HCT116 (cell line): ENCODE measurements at regions not wholly inside any gene's neighbourhood (a gene's known extent, or its start where the extent isn't known, plus 50 kb on each side); places are given as distances from the start of the nearest gene placed in this dataset.

Source experiments
- ATAC-seq: fragments of 200-7000 bp; cut with Tn5 transposase; 2 replicates; pipeline ENCODE4 v1.9.1; 2020; ENCODE audit warnings: mild to moderate bottlenecking, moderate library complexity
- BruUV-seq: library from RNA; stranded (reverse); fragments of 400-500 nt; replicated peaks from 2 replicates; lab custom pipeline; 2021; lab: Mats Ljungman, UMichigan
- CTCF ChIA-PET: fragments of 300-600 bp; sonication (Branson Sonifier 250); formaldehyde crosslinking; loops from one replicate; lab custom pipeline; 2021; ENCODE audit warnings: antibody characterized with exemption; lab: Charles Lee
- POLR2A ChIA-PET: fragments of 300-600, 350-600 bp; sonication (Branson Sonifier 250); formaldehyde crosslinking; loops from one replicate; lab custom pipeline; 2021; ENCODE audit warnings: antibody characterized with exemption; lab: Charles Lee
- RAD21 ChIA-PET, 2 experiments: fragments of 300-600 bp; sonication (Branson Sonifier 250); formaldehyde crosslinking; loops; one replicate each; lab custom pipeline; 2023; ENCODE audit warnings: low total read pairs in 2 of 2; ENCODE audit not compliant: uncharacterized antibody in 2 of 2, unreplicated experiment in 2 of 2, low non-redundant PET in 1 of 2; lab: Charles Lee
- DNase-seq: peaks from one replicate; pipeline ENCODE4 v3.0.0-alpha.2; 2010; ENCODE audit warnings: low read depth, low spot score
- H2AFZ ChIP-seq: fragments of 200-600 bp; shearing (Covaris generic), sonication (generic); 2 replicates; pipeline ENCODE4 v1.6.1; 2017; ENCODE audit warnings: low read depth, mixed run types, mixed read lengths, antibody characterized with exemption, low read length; ENCODE audit not compliant: poor library complexity, severe bottlenecking
- H3K27ac ChIP-seq: 2 replicates; pipeline ENCODE4 v1.5.1; 2012; ENCODE audit warnings: low read depth, low read length
- H3K27me3 ChIP-seq: fragments of 200-600 bp; sonication (generic); 2 replicates; pipeline ENCODE4 v1.6.1; 2016; ENCODE audit warnings: mixed run types, low read length, mixed read lengths; ENCODE audit not compliant: insufficient read depth
- H3K36me3 ChIP-seq, 2 experiments: fragments of 200-500 bp in 1 of 2; fragments of 200-600 bp in 1 of 2; sonication (Bioruptor generic) in 1 of 2; sonication (generic) in 1 of 2; 2 replicates each; pipeline versions ENCODE4 v1.5.1 to v1.6.1; 2014 to 2016; ENCODE audit warnings: low read length in 2 of 2, inconsistent platforms in 1 of 2, mixed read lengths in 1 of 2, mixed run types in 1 of 2; ENCODE audit not compliant: insufficient read depth in 2 of 2, control insufficient read depth in 1 of 2
- H3K4me1 ChIP-seq, 2 experiments: fragments of 200-600 bp in 1 of 2; sonication (generic) in 1 of 2; 2 replicates each; pipeline versions ENCODE4 v1.5.1 to v1.6.1; 2012 to 2017; ENCODE audit warnings: low read length in 2 of 2, inconsistent platforms in 1 of 2, mild to moderate bottlenecking in 1 of 2, mixed read lengths in 1 of 2, mixed run types in 1 of 2, moderate library complexity in 1 of 2; ENCODE audit not compliant: insufficient read depth in 2 of 2, control insufficient read depth in 1 of 2
- H3K4me2 ChIP-seq: fragments of 200-600 bp; sonication (generic); 2 replicates; pipeline ENCODE4 v1.6.1; 2017; ENCODE audit warnings: mixed run types, low read length, mixed read lengths
- H3K4me3 ChIP-seq, 2 experiments: fragments of 200-600 bp in 1 of 2; sonication (generic) in 1 of 2; replicated peaks in 1 of 2; 2 replicates each; pipeline ENCODE4 v1.5.1; 2011 to 2016; ENCODE audit warnings: low read length in 2 of 2, control low read depth in 1 of 2, low read depth in 1 of 2, mild to moderate bottlenecking in 1 of 2, mixed read lengths in 1 of 2, mixed run types in 1 of 2
- H3K79me2 ChIP-seq: fragments of 200-600 bp; sonication (generic); 2 replicates; pipeline ENCODE4 v1.6.1; 2017; ENCODE audit warnings: mild to moderate bottlenecking, mixed run types, low read length, moderate library complexity, mixed read lengths; ENCODE audit not compliant: insufficient read depth
- H3K9ac ChIP-seq: fragments of 200-600 bp; sonication (generic); 2 replicates; pipeline ENCODE4 v1.6.1; 2016; ENCODE audit warnings: low read length, mixed read lengths
- H3K9me2 ChIP-seq: fragments of 200-600 bp; sonication (generic), shearing (Covaris generic); 2 replicates; pipeline ENCODE4 v1.6.1; 2017; ENCODE audit warnings: mixed run types, mild to moderate bottlenecking, moderate library complexity; ENCODE audit not compliant: insufficient read depth
- H3K9me3 ChIP-seq, 2 experiments: fragments of 200-500 bp in 1 of 2; fragments of 200-600 bp in 1 of 2; sonication (Bioruptor generic) in 1 of 2; sonication (generic) in 1 of 2; 2 replicates each; pipeline ENCODE4 v1.6.1; 2014 to 2017; ENCODE audit warnings: low read length in 2 of 2, mixed read lengths in 2 of 2, inconsistent platforms in 1 of 2, low read depth in 1 of 2, mild to moderate bottlenecking in 1 of 2, mixed run types in 1 of 2, moderate library complexity in 1 of 2; ENCODE audit not compliant: control insufficient read depth in 1 of 2, insufficient read depth in 1 of 2
- H4K20me1 ChIP-seq: fragments of 200-600 bp; sonication (generic), shearing (Covaris generic); 2 replicates; pipeline ENCODE4 v1.6.1; 2017; ENCODE audit warnings: mixed run types, mild to moderate bottlenecking, moderate library complexity; ENCODE audit not compliant: insufficient read depth
- ATF3 ChIP-seq: IDR thresholded peaks from 2 replicates; pipeline ENCODE4 v1.6.1; 2012
- CBX3 ChIP-seq: IDR thresholded peaks from 2 replicates; pipeline ENCODE4 v1.6.1; 2012; ENCODE audit warnings: low read depth
- CEBPB ChIP-seq: IDR thresholded peaks from 2 replicates; pipeline ENCODE4 v1.6.1; 2012; ENCODE audit warnings: low read depth
- EGR1 ChIP-seq: IDR thresholded peaks from 2 replicates; pipeline ENCODE4 v1.6.1; 2012; ENCODE audit warnings: low read depth
- ELF1 ChIP-seq: IDR thresholded peaks from 2 replicates; pipeline ENCODE4 v1.6.1; 2012; ENCODE audit warnings: low read depth, borderline replicate concordance
- EZH2 ChIP-seq: fragments of 200-600 bp; sonication (generic); IDR thresholded peaks from 2 replicates; pipeline ENCODE4 v1.6.1; 2017; ENCODE audit warnings: antibody characterized with exemption, mixed run types
- EZH2phosphoT487 ChIP-seq: fragments of 200-600 bp; IDR thresholded peaks from 2 replicates; pipeline ENCODE4 v1.6.1; 2018; ENCODE audit warnings: antibody characterized with exemption, borderline replicate concordance
- FOSL1 ChIP-seq: IDR thresholded peaks from 2 replicates; pipeline ENCODE4 v1.6.1; 2012; ENCODE audit warnings: low read depth
- MAX ChIP-seq: IDR thresholded peaks from 2 replicates; pipeline ENCODE4 v1.6.1; 2012
- POLR2AphosphoS5 ChIP-seq: IDR thresholded peaks from 2 replicates; pipeline ENCODE4 v1.6.1; 2011; ENCODE audit warnings: mild to moderate bottlenecking, low read depth, low read length, moderate library complexity
- SIN3A ChIP-seq: IDR thresholded peaks from 2 replicates; pipeline ENCODE4 v1.6.1; 2012; ENCODE audit warnings: low read depth
- SP1 ChIP-seq: IDR thresholded peaks from 2 replicates; pipeline ENCODE4 v1.6.1; 2012; ENCODE audit warnings: low read depth
- SRF ChIP-seq: IDR thresholded peaks from 2 replicates; pipeline ENCODE4 v1.6.1; 2012; ENCODE audit warnings: low read depth
- TCF7L2 ChIP-seq: IDR thresholded peaks from 2 replicates; pipeline ENCODE4 v1.7.0; 2011; ENCODE audit warnings: borderline replicate concordance, inconsistent platforms; ENCODE audit not compliant: insufficient read depth, insufficient read length; ENCODE audit errors: extremely low read depth
- YY1 ChIP-seq: IDR thresholded peaks from 2 replicates; pipeline ENCODE4 v1.6.1; 2011; ENCODE audit warnings: low read length, low read depth, moderate library complexity, mild to moderate bottlenecking; ENCODE audit not compliant: insufficient replicate concordance; ENCODE audit errors: extremely low read depth
- ZFX ChIP-seq: fragments of 450-650 bp; IDR thresholded peaks from 2 replicates; pipeline ENCODE4 v1.6.1; 2017
- intact Hi-C: fragments of 100-400 bp; cut with micrococcal nuclease; formaldehyde crosslinking; loops from 2 replicates; pipeline ENCODE4 v1.10.0; 2022
- TF ChIP-seq, protein P1 (sequence below): IDR thresholded peaks from 2 replicates; pipeline ENCODE4 v1.6.1; 2011; ENCODE audit warnings: mild to moderate bottlenecking, low read length, moderate library complexity; ENCODE audit not compliant: insufficient replicate concordance; ENCODE audit errors: extremely low read depth

DNA sequence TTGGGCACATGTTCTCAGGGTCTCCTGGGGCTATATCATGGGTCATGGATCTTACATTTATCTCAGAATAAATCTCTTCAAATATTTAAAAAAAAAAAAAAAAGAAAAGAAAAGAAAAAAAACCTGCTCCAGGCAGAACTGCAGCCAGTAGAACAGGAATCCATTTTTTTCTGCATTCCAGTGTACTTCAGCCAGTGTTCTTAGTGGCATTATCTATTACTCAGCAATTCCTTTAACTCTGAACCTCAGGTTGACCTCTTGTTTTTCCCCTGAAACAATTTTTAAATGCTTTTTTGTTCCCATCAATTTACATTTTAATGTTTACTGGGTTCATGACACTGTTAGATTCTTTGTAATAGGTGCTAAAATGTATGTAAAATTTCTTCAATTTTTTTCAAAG, 66.7 kb upstream of the STXBP6 start:
- Histone ChIP-seq H3K4me3 (no peak overlapping the region), H3K4me2 (no peak overlapping the region), H3K4me1 (no peaks in the 10 kb centered on the region), H3K36me3 (no peaks in the 10 kb centered on the region), H3K27me3 (no peaks in the 10 kb centered on the region), H3K9me3 (peaks cover 0 to 23% of the 10 kb centered on the region in 2 experiments; a peak in 2 of 4 replicates), H2AFZ (no peak overlapping the region), H3K27ac (no peak overlapping the region), H3K9me2 (no peaks in the 10 kb centered on the region), H4K20me1 (no peaks in the 10 kb centered on the region), H3K9ac (no peak overlapping the region), H3K79me2 (no peaks in the 10 kb centered on the region)
- POLR2A ChIA-PET = no interaction called here
- CTCF ChIA-PET = no interaction called here
- DNase-seq = no peak
- no peak for ATAC-seq
- RAD21 ChIA-PET = no interaction called here
- TF ChIP-seq, protein P1, sequence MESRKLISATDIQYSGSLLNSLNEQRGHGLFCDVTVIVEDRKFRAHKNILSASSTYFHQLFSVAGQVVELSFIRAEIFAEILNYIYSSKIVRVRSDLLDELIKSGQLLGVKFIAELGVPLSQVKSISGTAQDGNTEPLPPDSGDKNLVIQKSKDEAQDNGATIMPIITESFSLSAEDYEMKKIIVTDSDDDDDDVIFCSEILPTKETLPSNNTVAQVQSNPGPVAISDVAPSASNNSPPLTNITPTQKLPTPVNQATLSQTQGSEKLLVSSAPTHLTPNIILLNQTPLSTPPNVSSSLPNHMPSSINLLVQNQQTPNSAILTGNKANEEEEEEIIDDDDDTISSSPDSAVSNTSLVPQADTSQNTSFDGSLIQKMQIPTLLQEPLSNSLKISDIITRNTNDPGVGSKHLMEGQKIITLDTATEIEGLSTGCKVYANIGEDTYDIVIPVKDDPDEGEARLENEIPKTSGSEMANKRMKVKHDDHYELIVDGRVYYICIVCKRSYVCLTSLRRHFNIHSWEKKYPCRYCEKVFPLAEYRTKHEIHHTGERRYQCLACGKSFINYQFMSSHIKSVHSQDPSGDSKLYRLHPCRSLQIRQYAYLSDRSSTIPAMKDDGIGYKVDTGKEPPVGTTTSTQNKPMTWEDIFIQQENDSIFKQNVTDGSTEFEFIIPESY = no peak
- no peak for TF ChIP-seq SIN3A
- TF ChIP-seq ELF1 = no peak
- TF ChIP-seq CBX3 = no peak
- no peak for TF ChIP-seq YY1
- no peak for TF ChIP-seq SP1
- TF ChIP-seq ATF3 = no peak
- no peak for TF ChIP-seq MAX
- no peak for TF ChIP-seq ZFX
- TF ChIP-seq EZH2 = no peak
- no peak for TF ChIP-seq EZH2phosphoT487
- no peak for TF ChIP-seq TCF7L2
- TF ChIP-seq FOSL1 = no peak
- TF ChIP-seq EGR1 = no peak
- no peak for TF ChIP-seq POLR2AphosphoS5
- no peak for TF ChIP-seq CEBPB
- TF ChIP-seq SRF = no peak
- no TSS peak for BruUV-seq
- intact Hi-C loops = no loop called here
